HEK293T (cell line): ENCODE measurements at regions not wholly inside any gene's neighbourhood (a gene's known extent, or its start where the extent isn't known, plus 50 kb on each side); places are given as distances from the start of the nearest gene placed in this dataset.

Source experiments
- CTCF ChIA-PET: fragments of 350-600 bp; formaldehyde crosslinking; extraction: SDS; loops from one replicate; lab custom pipeline; 2021; ENCODE audit warnings: antibody characterized with exemption, inconsistent platforms; lab: Yijun Ruan, JAX
- POLR2A ChIA-PET: fragments of 350-600 bp; formaldehyde crosslinking; extraction: SDS; loops from one replicate; lab custom pipeline; 2020; ENCODE audit warnings: antibody characterized with exemption, inconsistent platforms; lab: Yijun Ruan, JAX
- DNase-seq: peaks from one replicate; pipeline ENCODE4 v3.0.0; 2012; ENCODE audit warnings: mixed read lengths; ENCODE audit errors: extremely low spot score
- ARNT ChIP-seq: fragments of 450-650 bp; IDR thresholded peaks from 2 replicates; pipeline ENCODE4 v1.6.1; 2017; ENCODE audit warnings: mild to moderate bottlenecking
- BHLHE40 ChIP-seq: fragments of 450-650 bp; IDR thresholded peaks from 2 replicates; pipeline ENCODE4 v1.6.1; 2016; ENCODE audit warnings: mild to moderate bottlenecking, moderate library complexity, borderline replicate concordance
- CTBP1 ChIP-seq: fragments of 450-650 bp; IDR thresholded peaks from 2 replicates; pipeline ENCODE4 v1.6.1; 2016; ENCODE audit warnings: borderline replicate concordance
- ELF4 ChIP-seq: fragments of 450-650 bp; IDR thresholded peaks from 2 replicates; pipeline ENCODE4 v1.6.1; 2017; ENCODE audit warnings: antibody characterized with exemption
- FOXA1 ChIP-seq: fragments of 450-650 bp; IDR thresholded peaks from 2 replicates; pipeline ENCODE4 v1.6.1; 2016; ENCODE audit warnings: mild to moderate bottlenecking
- FOXK2 ChIP-seq: fragments of 450-650 bp; IDR thresholded peaks from 2 replicates; pipeline ENCODE4 v1.6.1; 2016; ENCODE audit warnings: mild to moderate bottlenecking
- FOXM1 ChIP-seq: fragments of 450-650 bp; IDR thresholded peaks from 2 replicates; pipeline ENCODE4 v1.6.1; 2017; ENCODE audit warnings: mild to moderate bottlenecking, borderline replicate concordance
- HDGF ChIP-seq: fragments of 450-650 bp; IDR thresholded peaks from 2 replicates; pipeline ENCODE4 v1.6.1; 2017; ENCODE audit warnings: antibody characterized with exemption, borderline replicate concordance
- L3MBTL2 ChIP-seq: fragments of 450-650 bp; conservative IDR thresholded peaks from 2 replicates; pipeline ENCODE4 v1.6.1; 2016; ENCODE audit warnings: mild to moderate bottlenecking
- LEF1 ChIP-seq: fragments of 450-650 bp; IDR thresholded peaks from 2 replicates; pipeline ENCODE4 v1.6.1; 2017; ENCODE audit warnings: mild to moderate bottlenecking, borderline replicate concordance
- NFRKB ChIP-seq: fragments of 450-650 bp; IDR thresholded peaks from 2 replicates; pipeline ENCODE4 v1.6.1; 2016; ENCODE audit warnings: mild to moderate bottlenecking, moderate library complexity
- PKNOX1 ChIP-seq: fragments of 450-650 bp; IDR thresholded peaks from 2 replicates; pipeline ENCODE4 v1.6.1; 2016
- SP1 ChIP-seq: fragments of 450-650 bp; IDR thresholded peaks from 2 replicates; pipeline ENCODE4 v1.6.1; 2017
- SUZ12 ChIP-seq: fragments of 450-650 bp; IDR thresholded peaks from 2 replicates; pipeline ENCODE4 v1.6.1; 2016; ENCODE audit warnings: mild to moderate bottlenecking
- TARDBP ChIP-seq: fragments of 450-650 bp; IDR thresholded peaks from 2 replicates; pipeline ENCODE4 v1.6.1; 2016
- ZNF384 ChIP-seq: fragments of 450-650 bp; IDR thresholded peaks from 2 replicates; pipeline ENCODE4 v1.6.1; 2016

GRCh38 chr10:132478341-132479023 is 59.1 kb upstream of the INPP5A start:
- DNase-seq = no peak
- ChIA-PET POLR2A (no interaction called here), CTCF (no interaction called here)

GRCh38 chr10:132479024-132479602 is 58.5 kb upstream of the INPP5A start:
- ChIA-PET CTCF (no interaction called here), POLR2A (no interaction called here)
- DNase-seq = no peak
- no peak for TF ChIP-seq NFRKB
- TF ChIP-seq FOXK2 = no peak
- no peak for TF ChIP-seq FOXM1
- TF ChIP-seq SP1 = no peak
- no peak for TF ChIP-seq L3MBTL2
- no peak for TF ChIP-seq FOXA1
- TF ChIP-seq CTBP1 = no peak
- TF ChIP-seq SUZ12 = no peak
- no peak for TF ChIP-seq HDGF
- no peak for TF ChIP-seq ZNF384
- TF ChIP-seq ARNT = no peak
- no peak for TF ChIP-seq LEF1
- TF ChIP-seq BHLHE40 = no peak

More at GRCh38 chr10:132478341-132479023, 59.1 kb upstream of the INPP5A start:
- TF ChIP-seq ELF4 = no peak
- TF ChIP-seq BHLHE40 = no peak
- TF ChIP-seq PKNOX1 = no peak
- no peak for TF ChIP-seq CTBP1
- TF ChIP-seq L3MBTL2 = no peak
- TF ChIP-seq ARNT = no peak
- no peak for TF ChIP-seq FOXA1
- no peak for TF ChIP-seq HDGF
- TF ChIP-seq FOXM1 = no peak
- TF ChIP-seq NFRKB = no peak
- no peak for TF ChIP-seq ZNF384
- TF ChIP-seq LEF1 = no peak
- no peak for TF ChIP-seq SUZ12
- no peak for TF ChIP-seq SP1
- no peak for TF ChIP-seq TARDBP

- no peak for DNase-seq
- TF ChIP-seq SUZ12 = no peak
- no peak for TF ChIP-seq FOXA1
- TF ChIP-seq BHLHE40 = no peak
- no peak for TF ChIP-seq TARDBP
- TF ChIP-seq FOXM1 = no peak
- POLR2A ChIA-PET = no interaction called here
- CTCF ChIA-PET = interaction anchor here (0.6 kb wide), 1 partner anchor 144 kb away, joined by 3 read pairs; no protein-coding TSS in a partner anchor
Observed at GRCh38 chr10:132479603-132480221, 57.9 kb upstream of the INPP5A start.

- POLR2A ChIA-PET = no interaction called here
- TF ChIP-seq FOXA1 = no peak
- no peak for TF ChIP-seq HDGF
- no peak for DNase-seq
- CTCF ChIA-PET = interaction anchor here (0.6 kb wide), 1 partner anchor 143 kb away, joined by 3 read pairs; no protein-coding TSS in a partner anchor
Observed at GRCh38 chr10:132480356-132480755, 57.2 kb upstream of the INPP5A start.

GRCh38 chr10:132481690-132482089 is 55.9 kb upstream of the INPP5A start:
- POLR2A ChIA-PET = no interaction called here
- TF ChIP-seq NFRKB = no peak
- DNase-seq = no peak
- CTCF ChIA-PET = no interaction called here

GRCh38 chr10:132482090-132482800 is 55.3 kb upstream of the INPP5A start:
- DNase-seq = no peak
- ChIA-PET POLR2A (no interaction called here), CTCF (no interaction called here)
- TF ChIP-seq BHLHE40 (no peak), PKNOX1 (no peak), L3MBTL2 (no peak), TARDBP (no peak), ARNT (no peak), NFRKB (no peak), HDGF (no peak), SUZ12 (no peak), LEF1 (no peak), ZNF384 (no peak), FOXK2 (no peak), CTBP1 (no peak), FOXM1 (no peak), ELF4 (no peak), SP1 (no peak), FOXA1 (no peak)
